GM12891 (cell line): ENCODE measurements at regions not wholly inside any gene's neighbourhood (a gene's known extent, or its start where the extent isn't known, plus 50 kb on each side); places are given as distances from the start of the nearest gene placed in this dataset.

Source experiments
- DNase-seq: peaks from one replicate; pipeline ENCODE4 v3.0.0; 2011; ENCODE audit warnings: low spot score; ENCODE audit not compliant: insufficient read length
- FAIRE-seq: peaks from 2 replicates; lab custom pipeline; 2011; peaks lifted over from hg19 to GRCh38; lab: Jason Lieb, UNC
- PAX5 ChIP-seq: IDR thresholded peaks from 2 replicates; pipeline ENCODE4 v1.6.1; 2011; ENCODE audit warnings: low read length, moderate library complexity, mild to moderate bottlenecking; ENCODE audit not compliant: insufficient read depth, severe bottlenecking
- POLR2A ChIP-seq: IDR thresholded peaks from 2 replicates; pipeline ENCODE4 v1.6.1; 2011; ENCODE audit warnings: low read depth, low read length, control low read depth
- POLR2AphosphoS5 ChIP-seq: IDR thresholded peaks from 2 replicates; pipeline ENCODE4 v1.6.1; 2011; ENCODE audit warnings: low read depth, low read length, control low read depth
- POU2F2 ChIP-seq: IDR thresholded peaks from 2 replicates; pipeline ENCODE4 v1.6.1; 2011; ENCODE audit warnings: low read depth, mild to moderate bottlenecking, control low read depth, low read length, moderate library complexity
- SPI1 ChIP-seq: IDR thresholded peaks from 2 replicates; pipeline ENCODE4 v1.6.1; 2011; ENCODE audit warnings: low read depth, low read length, control low read depth
- TAF1 ChIP-seq: IDR thresholded peaks from 2 replicates; pipeline ENCODE4 v1.6.1; 2011; ENCODE audit warnings: low read depth, low read length, control low read depth

DNA sequence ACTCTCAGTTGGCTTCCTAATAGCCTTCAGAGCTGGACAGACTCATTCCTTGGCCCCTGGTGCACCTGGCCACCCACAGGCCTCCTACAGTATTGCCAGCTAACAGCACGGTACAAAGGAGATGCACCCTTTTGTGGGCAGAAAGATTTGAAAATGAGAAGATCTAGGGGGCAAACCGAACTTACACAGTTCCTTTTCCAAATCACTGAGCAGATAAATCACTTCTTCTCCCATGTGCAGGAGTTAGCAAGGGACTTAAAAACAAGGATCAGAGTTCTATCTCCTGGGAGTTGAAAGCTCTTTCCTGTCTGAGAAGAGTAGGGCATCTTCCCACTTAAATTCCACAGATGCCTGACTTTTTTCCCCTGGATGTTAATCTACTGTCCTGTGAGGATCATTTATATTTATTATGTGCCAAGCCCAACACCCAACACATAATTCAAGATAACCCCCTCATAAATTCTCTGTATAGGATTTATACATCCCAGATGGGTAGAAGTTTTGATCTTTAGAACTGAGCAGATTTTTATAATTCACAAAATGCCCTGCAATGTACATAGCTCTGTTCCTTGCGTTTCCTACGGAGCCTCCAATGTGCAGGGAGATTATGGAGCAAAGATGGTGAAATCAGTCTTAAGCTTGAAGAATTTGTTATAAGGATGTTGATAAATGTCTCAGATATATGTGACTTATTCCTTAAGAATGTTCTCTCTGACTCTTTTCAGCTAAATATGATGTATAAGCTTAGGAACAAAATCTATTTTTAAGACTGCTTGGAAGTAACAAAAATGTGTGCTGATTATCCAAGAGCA is 207.2 kb upstream of the DAPK1 start:
- TF ChIP-seq POLR2AphosphoS5 = no peak
- no peak for TF ChIP-seq PAX5
- no peak for TF ChIP-seq TAF1
- TF ChIP-seq SPI1 = no peak
- no peak for TF ChIP-seq POU2F2
- TF ChIP-seq POLR2A = no peak
- no peak for DNase-seq

DNA sequence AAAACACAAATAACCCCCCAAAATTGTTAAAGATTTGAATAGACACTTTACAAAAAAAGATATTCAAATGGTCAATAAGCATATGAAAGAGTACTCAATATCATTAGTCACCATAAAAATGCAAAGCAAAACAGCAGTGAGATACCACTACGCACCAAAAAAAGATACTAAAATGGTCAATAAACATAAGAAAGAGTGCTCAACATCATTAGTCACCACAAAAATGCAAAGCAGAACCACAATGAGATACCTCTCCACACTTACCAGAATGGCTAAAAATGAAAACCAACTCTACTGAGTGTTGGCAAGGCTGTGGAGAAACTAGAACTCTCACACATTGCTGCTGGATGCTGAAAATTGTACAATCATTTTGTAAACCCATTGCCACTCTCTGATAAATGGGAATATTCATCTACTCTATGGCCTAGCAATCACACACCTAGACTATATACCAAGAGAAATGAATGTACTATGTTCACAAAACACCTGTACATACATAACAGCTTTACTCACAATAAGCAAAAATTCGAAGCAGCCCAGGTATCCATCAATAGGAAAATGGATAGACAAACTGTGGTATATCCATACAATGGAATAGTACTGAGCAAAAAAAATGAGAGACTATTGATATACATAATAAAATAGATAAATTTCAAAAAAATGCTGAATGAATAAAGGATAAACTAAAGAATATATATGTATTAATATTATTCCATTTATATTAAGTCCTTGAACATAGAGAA is 205.0 kb upstream of the DAPK1 start:
- no peak for FAIRE-seq
- DNase-seq = no peak
- TF ChIP-seq POLR2AphosphoS5 = no peak
- TF ChIP-seq POLR2A = no peak
- TF ChIP-seq SPI1 = no peak
- no peak for TF ChIP-seq POU2F2
- TF ChIP-seq TAF1 = no peak
- no peak for TF ChIP-seq PAX5

More for the DNA sequence above, 207.2 kb upstream of the DAPK1 start:
- no peak for FAIRE-seq

DNA sequence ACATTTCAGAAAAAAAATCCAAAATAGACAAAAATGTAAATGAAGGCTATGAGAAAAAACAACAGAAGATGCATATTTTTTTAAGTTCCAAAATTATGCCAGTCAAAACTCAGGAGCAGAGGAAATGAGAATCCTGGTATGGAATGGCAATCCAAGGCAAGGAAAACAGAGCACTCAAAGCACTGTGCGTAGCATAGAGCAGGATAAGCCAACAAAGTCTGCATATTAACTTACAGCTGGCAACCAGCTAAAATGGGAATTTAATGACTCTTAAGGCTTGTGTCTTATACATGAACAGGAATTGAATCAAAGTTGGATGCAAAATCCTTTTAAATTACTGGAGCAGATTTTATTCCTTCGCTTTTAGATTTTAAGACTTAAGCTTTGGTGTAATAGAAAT is 203.5 kb upstream of the DAPK1 start:
- DNase-seq (no peak), FAIRE-seq (no peak)
- TF ChIP-seq POU2F2 (no peak), SPI1 (no peak), TAF1 (no peak), POLR2A (no peak), POLR2AphosphoS5 (no peak), PAX5 (no peak)

DNA sequence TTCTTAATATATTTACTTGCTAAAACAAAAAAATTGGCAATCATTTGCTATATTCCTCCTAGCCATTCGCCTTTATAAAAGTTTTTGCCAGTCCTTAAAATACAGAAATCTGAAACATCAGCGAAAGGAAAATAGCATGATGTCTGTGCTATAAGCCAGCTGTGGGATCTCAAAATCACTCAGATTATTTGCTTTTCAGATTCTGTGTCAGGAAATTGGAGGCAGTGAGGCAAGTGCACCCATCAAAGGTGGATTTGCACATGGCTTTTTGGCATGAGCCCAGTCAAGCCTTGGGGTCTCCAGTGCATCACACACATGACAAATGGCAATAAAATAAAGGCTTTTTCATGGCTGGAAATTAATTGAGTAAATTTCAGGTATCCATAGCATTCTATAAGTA is 196.8 kb upstream of the DAPK1 start:
- DNase-seq = no peak
- no peak for TF ChIP-seq POU2F2
- TF ChIP-seq POLR2A = no peak
- no peak for TF ChIP-seq SPI1
- no peak for TF ChIP-seq PAX5
- no peak for TF ChIP-seq TAF1
- no peak for TF ChIP-seq POLR2AphosphoS5
- FAIRE-seq = no peak

DNA sequence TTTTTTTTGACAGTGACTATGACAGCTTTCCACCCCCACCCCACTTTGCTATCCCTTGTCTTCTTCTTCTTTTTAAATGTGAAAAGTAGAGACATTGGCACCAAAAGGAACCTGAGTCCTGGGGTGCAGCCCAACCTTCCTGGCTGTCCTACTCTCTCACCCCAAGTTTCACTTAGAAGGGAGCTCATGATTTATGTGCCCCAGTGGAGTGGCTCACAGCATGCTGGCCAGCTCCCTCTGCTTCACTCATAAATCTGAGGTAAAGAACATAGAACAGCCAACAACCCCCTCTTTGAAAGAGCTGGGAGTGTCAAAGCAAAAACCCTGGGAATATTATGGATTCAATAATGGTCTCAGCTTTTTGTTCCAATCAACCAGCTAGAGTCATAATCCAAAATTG is 196.3 kb upstream of the DAPK1 start:
- TF ChIP-seq POU2F2 = no peak
- no peak for TF ChIP-seq POLR2A
- TF ChIP-seq SPI1 = no peak
- no peak for TF ChIP-seq POLR2AphosphoS5
- TF ChIP-seq PAX5 = no peak
- TF ChIP-seq TAF1 = no peak
- FAIRE-seq = no peak
- no peak for DNase-seq

DNA sequence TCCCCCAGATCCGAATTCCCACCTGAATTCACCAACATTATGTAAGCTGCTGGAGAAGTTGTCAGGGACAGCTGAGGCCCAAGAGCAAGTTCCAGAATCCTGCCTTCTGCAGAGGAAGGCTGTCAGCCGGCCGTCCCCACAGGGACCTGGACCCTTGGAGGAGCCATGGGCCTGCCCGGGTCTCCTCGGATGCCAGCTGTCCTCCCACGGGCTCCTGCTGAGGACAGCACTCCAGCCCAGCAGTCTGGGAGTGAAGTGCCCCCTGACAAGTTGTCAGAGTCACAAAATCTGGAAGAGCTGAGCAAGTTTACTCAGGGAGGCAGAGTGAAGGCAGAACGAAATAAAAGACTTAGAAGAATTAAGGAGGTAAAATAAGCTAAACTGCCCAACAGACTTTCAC is 192.5 kb upstream of the DAPK1 start:
- no peak for TF ChIP-seq TAF1
- TF ChIP-seq SPI1 = no peak
- no peak for TF ChIP-seq POLR2AphosphoS5
- TF ChIP-seq POU2F2 = no peak
- TF ChIP-seq POLR2A = no peak
- TF ChIP-seq PAX5 = no peak
- no peak for DNase-seq
- no peak for FAIRE-seq

DNA sequence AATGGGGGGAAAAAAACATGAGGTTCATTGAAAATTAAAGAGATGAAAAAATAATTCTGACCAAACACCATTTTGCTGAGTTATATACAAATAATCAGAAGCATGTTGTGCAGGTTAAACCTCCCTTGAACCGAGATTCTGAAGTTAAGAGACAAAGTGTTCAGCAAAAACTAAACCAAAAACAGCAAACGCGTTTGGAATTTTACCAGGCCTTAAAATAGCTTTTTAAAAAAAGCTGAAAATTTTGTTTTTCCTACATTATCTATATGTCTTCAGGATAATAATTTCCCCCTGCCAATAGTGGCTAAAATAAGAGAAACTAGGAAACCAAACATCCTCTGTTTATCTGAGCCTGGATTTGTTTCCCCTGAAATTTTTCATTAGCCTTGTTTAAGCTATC is 191.7 kb upstream of the DAPK1 start:
- no peak for TF ChIP-seq SPI1
- no peak for DNase-seq
- FAIRE-seq = no peak

DNA sequence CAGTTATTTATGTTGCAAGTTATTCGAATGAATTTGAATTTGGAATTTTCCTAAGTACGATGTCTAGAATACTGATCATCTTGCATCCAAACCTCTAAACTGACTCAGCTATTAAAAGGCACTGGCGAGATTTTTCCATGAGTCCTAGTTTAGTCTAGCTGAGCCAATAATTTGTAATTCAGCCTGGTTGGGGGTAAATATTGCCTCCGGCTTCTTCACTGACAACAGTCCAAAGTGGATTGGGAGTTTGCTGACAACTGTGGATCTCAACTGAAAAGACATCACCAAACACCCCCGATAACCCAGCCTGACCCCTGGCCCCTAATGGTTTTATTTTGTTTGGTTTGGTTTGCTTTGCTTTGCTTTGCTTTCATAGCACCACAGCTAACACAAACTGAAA is 189.8 kb upstream of the DAPK1 start:
- TF ChIP-seq POU2F2 = no peak
- TF ChIP-seq SPI1 = no peak
- no peak for TF ChIP-seq POLR2AphosphoS5
- no peak for TF ChIP-seq PAX5
- TF ChIP-seq POLR2A = no peak
- TF ChIP-seq TAF1 = no peak
- DNase-seq (no peak), FAIRE-seq (no peak)

DNA sequence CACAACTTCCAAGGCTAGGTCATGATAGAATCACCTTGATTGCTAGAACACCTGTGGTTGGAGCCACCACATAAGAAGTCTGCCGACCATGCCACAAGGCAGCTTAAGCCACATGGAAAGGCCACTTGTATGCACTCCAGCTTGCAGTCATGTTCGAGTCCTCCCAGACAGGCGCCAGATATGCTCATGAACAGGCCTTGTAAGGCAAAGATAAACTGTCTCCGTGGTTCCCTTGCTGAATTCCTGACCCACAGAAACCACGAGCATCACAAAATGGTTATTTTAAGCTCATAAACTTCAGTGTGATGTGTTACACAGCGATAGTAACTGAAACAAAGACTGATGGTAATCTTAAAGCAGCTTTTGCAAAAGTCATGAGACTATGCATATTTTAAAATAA is 188.4 kb upstream of the DAPK1 start:
- DNase-seq (no peak), FAIRE-seq (no peak)
- no peak for TF ChIP-seq TAF1
- TF ChIP-seq SPI1 = no peak
- no peak for TF ChIP-seq PAX5
- TF ChIP-seq POLR2AphosphoS5 = no peak
- TF ChIP-seq POLR2A = no peak
